Activated CD4-positive, alpha-beta T cell treated with anti-CD3 and anti-CD28 coated beads, Interleukin-2, Interleukin-6, amounts not matched to agents 100 ng/mL and 50 ng/mL, durations not matched to agents 16 hours and 8 hours (primary cell): ENCODE measurements at regions not wholly inside any gene's neighbourhood (a gene's known extent, or its start where the extent isn't known, plus 50 kb on each side); places are given as distances from the start of the nearest gene placed in this dataset.

Experiments used
- DNase-seq: peaks from one replicate; pipeline ENCODE4 v3.0.0-alpha.2; 2020

GRCh38 chrX:108795240-108795639 lies 58.9 kb upstream of the IRS4 start:
- no peak for DNase-seq
